ENCODE measurements at regions not wholly inside any gene's neighbourhood (a gene's known extent, or its start where the extent isn't known, plus 50 kb on each side); places are given as distances from the start of the nearest gene placed in this dataset.

- TF ChIP-seq CTCF (IDR thresholded peaks at IDR 0.05), result no peak
Measured at GRCh38 chr4:41465146-41465761, 72.7 kb upstream of the LIMCH1 start.

DNA sequence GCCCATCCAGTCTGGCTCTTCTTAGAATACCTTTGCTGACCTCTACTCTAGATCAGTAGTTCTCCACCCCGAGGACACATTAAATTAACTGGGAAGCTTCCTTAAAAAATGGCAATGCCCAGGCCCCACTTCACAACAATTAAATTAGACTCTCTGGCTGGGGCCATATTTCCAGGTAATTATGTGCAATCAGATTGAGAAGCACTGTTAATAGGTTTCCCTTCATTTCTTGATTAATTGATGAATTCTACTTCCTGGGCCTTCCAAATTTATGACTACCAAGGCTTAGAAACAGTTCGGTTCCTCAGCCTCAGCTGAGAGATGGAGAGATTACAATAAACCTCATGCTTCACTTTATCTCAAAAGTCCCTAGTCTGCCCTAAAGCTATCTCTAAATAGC lies 71.7 kb upstream of the LIMCH1 start:
- Histone ChIP-seq H3K27me3 (replicated peaks; ENCODE audit: insufficient read depth) (no peaks in the 10 kb centered on the region), H3K4me1 (ENCODE audit: control insufficient read depth in 1 of 2, low read depth in 2 of 2) (peaks cover 10 to 55% of the 10 kb centered on the region in 2 donors), H3K4me3 (no peak overlapping the region), H3K9me3 (no peaks in the 10 kb centered on the region), H3K27ac (no peak overlapping the region), H3K36me3 (no peaks in the 10 kb centered on the region)
- DNase-seq (ENCODE audit: low spot score) (no peak), ATAC-seq (ENCODE audit: insufficient number of reproducible peaks, low FRiP score, low read depth) (no peak)
- TF ChIP-seq CTCF (IDR thresholded peaks at IDR 0.05), result no peak

More at GRCh38 chr4:41465146-41465761, 72.7 kb upstream of the LIMCH1 start:
- H3K4me3 ChIP-seq, result no peak overlapping the region
- H3K4me1 ChIP-seq (ENCODE audit: control insufficient read depth in 1 of 2, low read depth in 2 of 2), result peaks cover 3 to 53% of the 10 kb centered on the region in 2 donors
- no peaks in the 10 kb centered on the region for H3K9me3 ChIP-seq
- ATAC-seq (ENCODE audit: insufficient number of reproducible peaks, low FRiP score, low read depth) (no peak), DNase-seq (ENCODE audit: low spot score) (no peak)
- no peaks in the 10 kb centered on the region for H3K27me3 ChIP-seq (replicated peaks; ENCODE audit: insufficient read depth)
- H3K36me3 ChIP-seq, result no peaks in the 10 kb centered on the region
- H3K27ac ChIP-seq, result no peak overlapping the region

DNA sequence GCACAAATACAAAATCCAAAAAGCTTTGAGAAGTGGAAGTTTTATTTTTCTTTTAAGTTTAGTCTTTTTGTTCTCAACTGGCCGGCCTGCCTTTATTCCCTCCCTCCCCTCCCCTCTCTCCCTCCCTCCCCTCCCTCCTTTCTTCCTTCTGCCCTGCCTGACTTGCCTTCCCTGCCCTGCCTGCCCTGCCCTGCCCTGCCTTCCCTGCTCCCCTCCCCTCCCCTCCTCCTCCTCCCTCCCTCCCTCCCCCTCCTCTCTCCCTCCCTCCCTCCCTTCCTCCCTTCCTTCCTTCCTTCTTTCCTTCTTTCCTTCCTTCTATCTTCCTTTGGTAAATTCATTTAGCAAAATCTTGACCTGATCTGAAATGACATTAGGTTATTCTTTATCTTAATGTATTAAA lies 69.8 kb upstream of the LIMCH1 start:
- Histone ChIP-seq H3K27me3 (replicated peaks; ENCODE audit: insufficient read depth) (no peaks in the 10 kb centered on the region), H3K4me1 (ENCODE audit: control insufficient read depth in 1 of 2, low read depth in 2 of 2) (peaks cover 16 to 58% of the 10 kb centered on the region in 2 donors), H3K9me3 (no peaks in the 10 kb centered on the region), H3K27ac (no peak overlapping the region), H3K36me3 (no peaks in the 10 kb centered on the region), H3K4me3 (no peak overlapping the region)
- DNase-seq (ENCODE audit: low spot score), result no peak
- no peak for ATAC-seq (ENCODE audit: insufficient number of reproducible peaks, low FRiP score, low read depth)
- TF ChIP-seq CTCF (IDR thresholded peaks at IDR 0.05), result no peak

- DNase-seq (ENCODE audit: low spot score) (no peak), ATAC-seq (ENCODE audit: insufficient number of reproducible peaks, low FRiP score, low read depth) (no peak)
- Histone ChIP-seq H3K36me3 (no peaks in the 10 kb centered on the region), H3K9me3 (no peaks in the 10 kb centered on the region), H3K4me3 (peak overlapping the region; percentile 54), H3K27me3 (replicated peaks; ENCODE audit: insufficient read depth) (no peaks in the 10 kb centered on the region), H3K27ac (peak overlapping the region; percentile 36 to 80), H3K4me1 (ENCODE audit: control insufficient read depth in 1 of 2, low read depth in 2 of 2) (peaks cover 16 to 72% of the 10 kb centered on the region in 2 donors)
- no peak for TF ChIP-seq CTCF (IDR thresholded peaks at IDR 0.05)
Measured at GRCh38 chr4:41471126-41472071, 66.6 kb upstream of the LIMCH1 start.

DNA sequence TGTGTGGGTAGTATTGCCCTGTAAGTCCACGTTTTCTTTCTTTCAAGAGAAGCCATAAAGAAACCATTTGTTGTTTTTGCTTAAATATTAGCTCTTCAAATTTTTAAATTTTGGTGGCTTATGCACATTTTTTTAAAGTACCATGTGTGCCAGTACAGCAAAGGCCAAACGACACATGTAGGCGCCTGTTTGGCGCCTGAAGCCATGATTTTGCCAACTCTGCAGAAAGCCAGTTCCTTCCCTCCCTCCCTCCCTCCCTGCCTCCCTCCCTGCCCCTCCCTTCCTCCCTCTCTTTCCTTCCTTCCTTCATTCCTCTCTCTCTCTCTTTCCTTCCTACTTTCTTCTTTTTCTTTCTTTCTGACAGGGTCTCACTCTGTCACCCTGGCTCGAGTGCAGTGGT lies 65.9 kb upstream of the LIMCH1 start:
- Histone ChIP-seq H3K4me1 (ENCODE audit: control insufficient read depth in 1 of 2, low read depth in 2 of 2) (peaks cover 16 to 72% of the 10 kb centered on the region in 2 donors), H3K4me3 (peak overlapping the region; percentile 54), H3K36me3 (no peaks in the 10 kb centered on the region), H3K27ac (peak overlapping the region; percentile 62 to 80), H3K27me3 (replicated peaks; ENCODE audit: insufficient read depth) (no peaks in the 10 kb centered on the region), H3K9me3 (no peaks in the 10 kb centered on the region)
- DNase-seq (ENCODE audit: low spot score) (no peak), ATAC-seq (ENCODE audit: insufficient number of reproducible peaks, low FRiP score, low read depth) (no peak)
- TF ChIP-seq CTCF (IDR thresholded peaks at IDR 0.05), result no peak
